ENCODE measurements at regions not wholly inside any gene's neighbourhood (a gene's known extent, or its start where the extent isn't known, plus 50 kb on each side); places are given as distances from the start of the nearest gene placed in this dataset.

- no peak for DNase-seq (ENCODE audit: low read depth)
- ChIA-PET POLR2A (no interaction called here), CTCF (interaction anchor here (0.6 to 1.6 kb wide), 2 partner anchors 10 to 13 kb away, joined by 3 to 4 read pairs; no protein-coding TSS in a partner anchor)
- H3K27me3 ChIP-seq (ENCODE audit: control insufficient read depth, insufficient read depth, low read length) = no peaks in the 10 kb centered on the region
- no peak for TF ChIP-seq CTCF (IDR thresholded peaks at IDR 0.05; ENCODE audit: insufficient read depth, low read depth, low read length)
- no peak overlapping the region for H3K4me3 ChIP-seq (ENCODE audit: low read depth, low read length)
- H3K36me3 ChIP-seq (ENCODE audit: control insufficient read depth, insufficient read depth, low read length) = no peaks in the 10 kb centered on the region
Measured at GRCh38 chr1:234742622-234743021, 132.6 kb upstream of the IRF2BP2 start.

- Histone ChIP-seq H3K27me3 (ENCODE audit: control insufficient read depth, insufficient read depth, low read length) (no peaks in the 10 kb centered on the region), H3K36me3 (ENCODE audit: control insufficient read depth, insufficient read depth, low read length) (no peaks in the 10 kb centered on the region), H3K4me3 (ENCODE audit: low read depth, low read length) (no peak overlapping the region)
- ChIA-PET CTCF (no interaction called here), POLR2A (interaction anchor here (0.6 kb wide), 1 partner anchor 14 kb away, joined by 5 read pairs; no protein-coding TSS in a partner anchor)
- TF ChIP-seq CTCF (IDR thresholded peaks at IDR 0.05; ENCODE audit: insufficient read depth, low read depth, low read length) = no peak
- no peak for DNase-seq (ENCODE audit: low read depth)
Measured at GRCh38 chr1:234737967-234738314, 128.0 kb upstream of the IRF2BP2 start.

- ChIA-PET POLR2A (no interaction called here), CTCF (interaction anchor here (0.6 kb wide), 1 partner anchor 333 kb away, joined by 5 read pairs; no protein-coding TSS in a partner anchor)
- TF ChIP-seq CTCF (IDR thresholded peaks at IDR 0.05; ENCODE audit: insufficient read depth, low read depth, low read length) = no peak
- H3K4me3 ChIP-seq (ENCODE audit: low read depth, low read length) = no peak overlapping the region
- DNase-seq (ENCODE audit: low read depth) = no peak
- H3K27me3 ChIP-seq (ENCODE audit: control insufficient read depth, insufficient read depth, low read length) = no peaks in the 10 kb centered on the region
- no peaks in the 10 kb centered on the region for H3K36me3 ChIP-seq (ENCODE audit: control insufficient read depth, insufficient read depth, low read length)
Measured at GRCh38 chr1:234735916-234736315, 125.9 kb upstream of the IRF2BP2 start.

GRCh38 chr1:234735476-234735875 lies 125.5 kb upstream of the IRF2BP2 start:
- ChIA-PET CTCF (interaction anchor here (0.6 kb wide), 1 partner anchor 334 kb away, joined by 5 read pairs; no protein-coding TSS in a partner anchor), POLR2A (no interaction called here)
- Histone ChIP-seq H3K36me3 (ENCODE audit: control insufficient read depth, insufficient read depth, low read length) (no peaks in the 10 kb centered on the region), H3K4me3 (ENCODE audit: low read depth, low read length) (no peak overlapping the region), H3K27me3 (ENCODE audit: control insufficient read depth, insufficient read depth, low read length) (no peaks in the 10 kb centered on the region)
- no peak for DNase-seq (ENCODE audit: low read depth)
- no peak for TF ChIP-seq CTCF (IDR thresholded peaks at IDR 0.05; ENCODE audit: insufficient read depth, low read depth, low read length)

- ChIA-PET CTCF (no interaction called here), POLR2A (no interaction called here)
- no peak for DNase-seq (ENCODE audit: low read depth)
- Histone ChIP-seq H3K4me3 (ENCODE audit: low read depth, low read length) (no peak overlapping the region), H3K27me3 (ENCODE audit: control insufficient read depth, insufficient read depth, low read length) (no peaks in the 10 kb centered on the region), H3K36me3 (ENCODE audit: control insufficient read depth, insufficient read depth, low read length) (no peaks in the 10 kb centered on the region)
- no peak for TF ChIP-seq CTCF (IDR thresholded peaks at IDR 0.05; ENCODE audit: insufficient read depth, low read depth, low read length)
Measured at GRCh38 chr1:234734869-234735268, 124.9 kb upstream of the IRF2BP2 start.

Measured in BJ (cell line).